Mesenchymal stem cell (in vitro differentiated cells and primary cell): ENCODE measurements at regions not wholly inside any gene's neighbourhood (a gene's known extent, or its start where the extent isn't known, plus 50 kb on each side); places are given as distances from the start of the nearest gene placed in this dataset. TPM values are rescaled to one million over a fixed set of nuclear protein-coding genes. Genes with fewer than 3 reads are reported as not detected.

Experiments used
- DNase-seq: peaks from one replicate; pipeline ENCODE4 v3.0.0-alpha.2; 2013
- H2AFZ ChIP-seq: one replicate; pipeline ENCODE4 v1.6.1; 2013; ENCODE audit warnings: low read depth, mild to moderate bottlenecking, control low read depth, inconsistent platforms, low read length, moderate library complexity
- H2AK5ac ChIP-seq: 2 replicates; pipeline ENCODE4 v1.6.1; 2013; ENCODE audit warnings: low read length, moderate library complexity, mild to moderate bottlenecking, inconsistent platforms; ENCODE audit not compliant: severe bottlenecking
- H2BK120ac ChIP-seq: one replicate; pipeline ENCODE4 v1.6.1; 2013; ENCODE audit warnings: low read depth, mild to moderate bottlenecking, inconsistent platforms, low read length, moderate library complexity
- H2BK12ac ChIP-seq, 2 experiments: one replicate each; pipeline ENCODE4 v1.6.1; 2013; ENCODE audit warnings: inconsistent platforms in 2 of 2, low read length in 2 of 2, mild to moderate bottlenecking in 2 of 2, moderate library complexity in 2 of 2, control low read depth in 1 of 2
- H2BK15ac ChIP-seq: one replicate; pipeline ENCODE4 v1.6.1; 2013; ENCODE audit warnings: mild to moderate bottlenecking, low read depth, inconsistent platforms; ENCODE audit not compliant: poor library complexity, severe bottlenecking
- H2BK5ac ChIP-seq: 2 replicates; pipeline ENCODE4 v1.6.1; 2013; ENCODE audit warnings: low read depth, mild to moderate bottlenecking, low read length, control low read depth, inconsistent platforms; ENCODE audit not compliant: poor library complexity, severe bottlenecking
- H3K14ac ChIP-seq, 2 experiments: one replicate each; pipeline ENCODE4 v1.6.1; 2013; ENCODE audit warnings: inconsistent platforms in 2 of 2, low read length in 2 of 2, control low read depth in 1 of 2, mild to moderate bottlenecking in 1 of 2, moderate library complexity in 1 of 2
- H3K18ac ChIP-seq, 2 experiments: one replicate each; pipeline ENCODE4 v1.6.1; 2013; ENCODE audit warnings: inconsistent platforms in 2 of 2, low read length in 2 of 2, control low read depth in 1 of 2, low read depth in 1 of 2, mild to moderate bottlenecking in 1 of 2
- H3K23ac ChIP-seq, 2 experiments: one replicate each; pipeline ENCODE4 v1.6.1; 2013; ENCODE audit warnings: inconsistent platforms in 2 of 2, low read length in 2 of 2, mild to moderate bottlenecking in 2 of 2, moderate library complexity in 2 of 2, control low read depth in 1 of 2
- H3K27ac ChIP-seq: 2 replicates; pipeline ENCODE4 v1.5.1; 2013; ENCODE audit warnings: mild to moderate bottlenecking, moderate library complexity, low read length, control low read depth, inconsistent platforms; ENCODE audit not compliant: poor library complexity, severe bottlenecking
- H3K27me3 ChIP-seq, 2 experiments: 2 replicates each; pipeline versions ENCODE4 v1.6.1 to v1.7.0; 2013; ENCODE audit warnings: low read length in 2 of 2, mild to moderate bottlenecking in 2 of 2, moderate library complexity in 2 of 2, control low read depth in 1 of 2, inconsistent platforms in 1 of 2; ENCODE audit not compliant: control insufficient read depth in 1 of 2, insufficient read depth in 1 of 2
- H3K36me3 ChIP-seq, 2 experiments: 2 replicates each; pipeline versions ENCODE4 v1.6.1 to v1.7.0; 2013; ENCODE audit warnings: low read length in 2 of 2, control low read depth in 1 of 2, inconsistent platforms in 1 of 2, low read depth in 1 of 2, mild to moderate bottlenecking in 1 of 2; ENCODE audit not compliant: insufficient read depth in 2 of 2, control insufficient read depth in 1 of 2
- H3K4ac ChIP-seq, 2 experiments: one replicate each; pipeline ENCODE4 v1.6.1; 2013; ENCODE audit warnings: inconsistent platforms in 2 of 2, low read length in 2 of 2, mild to moderate bottlenecking in 2 of 2, moderate library complexity in 2 of 2, control low read depth in 1 of 2, low read depth in 1 of 2
- H3K4me1 ChIP-seq: 2 replicates; pipeline ENCODE4 v1.6.1; 2013; ENCODE audit warnings: low read depth, low read length, control low read depth; ENCODE audit not compliant: control insufficient read depth, insufficient read depth
- H3K4me2 ChIP-seq: 2 replicates; pipeline ENCODE4 v1.6.1; 2013; ENCODE audit warnings: low read length, mild to moderate bottlenecking, inconsistent platforms; ENCODE audit not compliant: poor library complexity, severe bottlenecking
- H3K4me3 ChIP-seq, 2 experiments: 2 replicates each; pipeline versions ENCODE4 v1.5.1 to v1.7.0; 2013; ENCODE audit warnings: low read length in 2 of 2, mild to moderate bottlenecking in 2 of 2, control low read depth in 1 of 2, low read depth in 1 of 2; ENCODE audit not compliant: insufficient read depth in 1 of 2
- H3K79me1 ChIP-seq: replicated peaks from 2 replicates; pipeline ENCODE4 v1.6.1; 2013; ENCODE audit warnings: mild to moderate bottlenecking, control low read depth, low read length, inconsistent platforms; ENCODE audit not compliant: poor library complexity, severe bottlenecking
- H3K9ac ChIP-seq: 2 replicates; pipeline ENCODE4 v1.7.0; 2013; ENCODE audit warnings: mild to moderate bottlenecking, low read length, moderate library complexity
- H3K9me3 ChIP-seq: 2 replicates; pipeline ENCODE4 v1.7.0; 2013; ENCODE audit warnings: mild to moderate bottlenecking, low read length; ENCODE audit not compliant: control insufficient read depth
- H4K8ac ChIP-seq: one replicate; pipeline ENCODE4 v1.6.1; 2013; ENCODE audit warnings: inconsistent platforms, mild to moderate bottlenecking, low read length, moderate library complexity
- H4K91ac ChIP-seq: one replicate; pipeline ENCODE4 v1.6.1; 2013; ENCODE audit warnings: mild to moderate bottlenecking, low read length, inconsistent platforms
- WGBS: methylation state at CpG from one replicate; pipeline ENCODE4 v1.1.7; 2013; ENCODE audit warnings: mixed read lengths; 5-methylcytosine and 5-hydroxymethylcytosine counted together
- small RNA-seq: library from polyadenylated mRNA; stranded (forward); fragments of <200 nt; extraction: miRNeasy Mini kit (QIAGEN cat#:217004); gene quantifications from one replicate; pipeline ENCODE3, GENCODE V24; 2013; ENCODE audit warnings: low read depth

DNA sequence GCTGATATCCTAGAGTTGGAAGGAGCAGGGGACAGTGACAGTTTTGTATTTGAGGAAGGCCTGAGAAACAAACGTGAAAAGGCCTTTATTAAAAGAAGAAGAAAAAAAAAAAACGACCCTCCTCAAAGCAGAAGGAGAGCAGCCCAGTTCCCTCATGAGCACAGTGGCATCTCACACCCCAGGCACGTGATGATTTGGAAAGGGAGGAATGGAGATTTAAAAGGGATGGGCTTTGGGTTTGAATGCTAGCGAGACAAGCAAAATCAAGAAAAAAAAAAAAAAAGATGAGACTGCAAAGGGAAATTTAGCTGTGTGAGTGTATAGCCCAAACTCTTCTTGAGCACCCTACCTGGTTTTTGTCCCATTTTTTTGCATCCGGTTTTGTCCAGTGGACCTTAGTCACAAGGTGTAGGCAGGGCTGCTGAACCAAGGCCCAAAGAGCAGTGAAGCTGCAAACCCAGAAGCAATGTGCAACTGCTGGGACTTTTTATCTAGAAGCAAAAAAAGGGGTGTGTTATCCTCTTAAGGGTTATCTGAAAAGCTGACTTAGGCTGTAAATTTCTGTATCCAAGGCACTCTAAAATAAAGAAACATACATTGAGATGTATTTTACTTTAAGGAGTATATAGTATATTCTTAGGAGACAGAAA, 54.5 kb upstream of the RREB1 start:
- peaks cover 0 to 5% of the 10 kb centered on the region in 2 experiments for H3K36me3 ChIP-seq
- H4K8ac ChIP-seq, result no peak overlapping the region
- H3K18ac ChIP-seq, result no peak overlapping the region
- peak overlapping the region; percentile 74 for H3K9ac ChIP-seq
- H3K4me3 ChIP-seq, result no peak overlapping the region
- no peak overlapping the region for H2BK120ac ChIP-seq
- H3K23ac ChIP-seq, result no peak overlapping the region
- no peak overlapping the region for H2BK15ac ChIP-seq
- no peak overlapping the region for H3K27ac ChIP-seq
- H2BK12ac ChIP-seq, result no peak overlapping the region
- no peak overlapping the region for H2AFZ ChIP-seq
- no peak overlapping the region for H2BK5ac ChIP-seq
- no peak overlapping the region for H3K4me2 ChIP-seq
- no peak overlapping the region for H3K4ac ChIP-seq
- DNase-seq, result no peak
- no peak overlapping the region for H4K91ac ChIP-seq
- peak overlapping the region; percentile 31 for H2AK5ac ChIP-seq
- H3K4me1 ChIP-seq, result peaks cover 17% of the 10 kb centered on the region
- no peaks in the 10 kb centered on the region for H3K27me3 ChIP-seq
- H3K79me1 ChIP-seq, result no peaks in the 10 kb centered on the region
- no peak overlapping the region for H3K14ac ChIP-seq
- WGBS, result 74% methylated on average over 3 of the region's 5 CpGs
- no peaks in the 10 kb centered on the region for H3K9me3 ChIP-seq

Small RNA genes in the stretch of these regions (small RNA-seq; reads per million reads assigned to genes)
- gene RN7SL554P, result not detected
